ENCODE measurements at regions not wholly inside any gene's neighbourhood (a gene's known extent, or its start where the extent isn't known, plus 50 kb on each side); places are given as distances from the start of the nearest gene placed in this dataset.
"Not testable (repeated sequence)": the region's sequence is repeated elsewhere in the genome, so short reads cannot be mapped to it uniquely, and the experiment has no call there.

GRCh38 chr3:86887876-86888275 lies 103.1 kb downstream of the VGLL3 start:
- no peak for DNase-seq (ENCODE audit: low read depth)

GRCh38 chr3:86880066-86880465 lies 110.9 kb downstream of the VGLL3 start:
- no peak for DNase-seq (ENCODE audit: low read depth)

DNA sequence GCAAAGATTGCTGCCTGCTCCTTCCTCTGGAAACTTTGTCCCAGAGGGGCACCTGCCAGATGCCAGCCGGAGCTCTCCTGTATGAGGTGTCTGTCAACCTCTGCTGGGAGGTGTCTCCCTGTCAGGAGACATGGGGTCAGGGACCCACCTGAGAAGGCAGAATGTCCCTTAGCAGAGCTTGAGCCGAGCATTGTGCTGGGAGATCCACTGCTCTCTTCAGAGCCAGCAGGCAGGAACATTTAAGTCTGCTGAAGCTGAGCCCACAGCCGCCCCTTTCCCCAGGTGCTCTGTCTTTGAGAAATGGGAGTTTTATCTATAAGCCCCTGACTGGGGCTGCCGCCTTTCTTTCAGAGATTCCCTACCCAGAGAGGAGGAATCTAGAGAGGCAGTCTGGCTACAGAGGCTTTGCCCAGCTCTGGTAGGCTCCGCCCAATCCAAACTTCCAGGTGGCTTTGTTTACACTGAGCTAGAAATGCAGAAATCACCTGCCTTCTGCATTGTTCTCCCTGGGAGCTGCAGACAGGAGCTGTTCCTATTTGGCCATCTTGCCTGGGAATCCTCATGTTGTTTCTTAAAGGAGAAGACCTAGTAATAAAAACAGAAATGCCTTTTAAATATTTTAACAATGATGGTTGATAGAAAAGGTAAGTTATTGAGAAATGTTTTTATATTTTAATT lies 114.3 kb downstream of the VGLL3 start:
- not testable (repeated sequence) for DNase-seq (ENCODE audit: low read depth)

GRCh38 chr3:86874790-86875189 lies 116.2 kb downstream of the VGLL3 start:
- DNase-seq (ENCODE audit: low read depth) = not testable (repeated sequence)

GRCh38 chr3:86869566-86869965 lies 121.4 kb downstream of the VGLL3 start:
- peak; percentile 31 for DNase-seq (ENCODE audit: low read depth)

- DNase-seq (ENCODE audit: low read depth) = peak; percentile 47
These were observed 123.0 kb downstream of the VGLL3 start for GRCh38 chr3:86867982-86868381.

GRCh38 chr3:86865506-86865905 lies 125.4 kb downstream of the VGLL3 start:
- no peak for DNase-seq (ENCODE audit: low read depth)

GRCh38 chr3:86856711-86857110 lies 134.2 kb downstream of the VGLL3 start:
- DNase-seq (ENCODE audit: low read depth) = no peak

- no peak for DNase-seq (ENCODE audit: low read depth)
These were observed 141.0 kb downstream of the VGLL3 start for GRCh38 chr3:86849991-86850390.

DNA sequence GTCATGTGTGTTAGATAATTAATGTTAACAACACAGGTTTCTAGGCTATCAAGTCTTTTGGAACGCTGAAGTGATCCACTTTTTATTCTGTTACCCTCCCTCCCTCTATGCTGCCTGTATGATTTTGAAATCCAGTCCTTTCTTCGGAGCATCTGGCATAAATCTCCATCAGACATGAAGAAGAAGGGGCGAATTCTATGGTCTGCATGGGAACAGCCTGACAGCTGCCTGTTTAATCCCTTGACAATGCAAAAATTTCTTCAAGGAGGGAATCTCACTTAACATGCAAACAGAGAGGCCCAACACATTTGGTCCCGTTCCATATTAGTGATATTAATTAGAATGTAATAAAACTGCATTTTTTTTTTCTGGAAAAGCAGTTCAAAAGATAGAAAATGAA lies 145.2 kb downstream of the VGLL3 start:
- DNase-seq (ENCODE audit: low read depth) = no peak

- no peak for DNase-seq (ENCODE audit: low read depth)
These were observed 152.0 kb downstream of the VGLL3 start for GRCh38 chr3:86838927-86839326.

- DNase-seq (ENCODE audit: low read depth) = no peak
These were observed 153.1 kb downstream of the VGLL3 start for GRCh38 chr3:86837871-86838270.

DNA sequence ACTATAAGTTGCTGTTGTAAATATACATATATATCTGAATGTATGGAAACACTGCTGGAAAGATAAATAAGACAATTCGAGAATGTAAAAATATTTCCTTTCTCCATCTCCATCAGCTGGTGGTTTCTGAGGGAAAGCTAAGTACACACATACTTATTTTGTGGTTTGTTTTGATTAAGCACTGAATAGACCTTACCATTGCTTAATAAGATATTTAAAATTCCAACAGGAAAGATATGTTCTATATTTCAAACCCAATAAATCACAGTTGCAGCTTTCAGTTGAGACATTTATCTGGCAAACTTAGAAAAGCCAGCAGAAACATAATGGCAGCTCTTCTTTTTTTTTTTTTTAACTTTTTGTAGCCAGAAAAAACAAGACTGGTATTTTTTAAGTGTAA lies 160.4 kb downstream of the VGLL3 start:
- no peak for DNase-seq (ENCODE audit: low read depth)

DNA sequence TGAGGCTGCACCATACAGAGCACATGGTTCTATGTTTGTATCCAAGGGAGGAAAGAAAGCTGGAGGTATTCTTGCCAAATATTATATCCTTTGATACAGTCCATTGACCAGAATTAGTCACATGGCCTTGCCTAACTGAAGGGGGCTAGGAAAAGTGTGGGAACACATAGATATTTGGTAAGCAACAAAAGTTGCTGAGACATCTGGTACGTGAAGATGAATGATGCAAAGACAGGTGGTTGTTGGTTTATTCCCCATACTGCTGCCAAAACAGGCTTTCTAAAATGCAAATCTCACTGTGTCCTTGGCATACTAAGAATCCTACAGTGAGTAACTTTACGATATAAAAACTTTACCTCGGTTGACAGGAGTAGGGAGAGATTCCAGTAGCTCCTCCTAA lies 162.2 kb downstream of the VGLL3 start:
- DNase-seq (ENCODE audit: low read depth) = no peak

DNA sequence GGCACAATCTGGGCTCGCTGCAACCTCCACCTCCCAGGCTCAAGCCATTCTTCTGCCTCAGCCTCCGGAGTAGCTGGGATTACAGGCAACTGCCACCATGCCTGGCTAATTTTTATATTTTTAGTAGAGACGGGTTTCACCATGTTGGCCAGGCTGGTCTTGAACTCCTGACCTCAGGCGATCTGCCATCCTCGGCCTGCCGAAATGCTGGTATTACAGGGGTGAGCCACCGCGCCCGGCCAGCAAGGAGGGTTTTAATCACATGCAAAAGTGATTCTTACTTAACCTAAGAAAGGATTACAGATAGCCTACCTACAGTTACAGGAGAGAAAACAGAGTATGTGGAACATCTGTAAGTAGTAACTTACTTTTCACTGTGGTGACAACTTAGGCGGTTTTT lies 163.4 kb downstream of the VGLL3 start:
- DNase-seq (ENCODE audit: low read depth) = not testable (repeated sequence)

GRCh38 chr3:86826292-86826691 lies 164.7 kb downstream of the VGLL3 start:
- no peak for DNase-seq (ENCODE audit: low read depth)

DNA sequence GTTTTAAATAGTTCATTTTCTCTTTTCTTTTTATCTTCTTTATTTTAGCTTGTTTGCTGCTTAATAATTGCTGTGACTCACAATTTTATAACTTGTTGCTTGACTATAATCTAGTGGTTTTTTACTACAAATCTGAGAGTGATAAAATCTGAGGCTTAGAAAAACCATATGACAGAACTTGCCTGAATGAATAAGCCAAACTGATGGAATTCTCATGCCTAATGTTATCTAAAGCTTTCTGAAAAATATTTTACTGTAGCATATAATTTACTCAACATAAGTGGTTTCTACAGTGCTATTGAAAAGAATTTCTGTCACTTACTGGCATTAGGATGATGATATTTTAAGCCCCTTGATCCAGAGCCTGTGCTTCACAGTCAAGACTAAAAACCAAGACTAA lies 175.1 kb downstream of the VGLL3 start:
- DNase-seq (ENCODE audit: low read depth) = no peak

DNA sequence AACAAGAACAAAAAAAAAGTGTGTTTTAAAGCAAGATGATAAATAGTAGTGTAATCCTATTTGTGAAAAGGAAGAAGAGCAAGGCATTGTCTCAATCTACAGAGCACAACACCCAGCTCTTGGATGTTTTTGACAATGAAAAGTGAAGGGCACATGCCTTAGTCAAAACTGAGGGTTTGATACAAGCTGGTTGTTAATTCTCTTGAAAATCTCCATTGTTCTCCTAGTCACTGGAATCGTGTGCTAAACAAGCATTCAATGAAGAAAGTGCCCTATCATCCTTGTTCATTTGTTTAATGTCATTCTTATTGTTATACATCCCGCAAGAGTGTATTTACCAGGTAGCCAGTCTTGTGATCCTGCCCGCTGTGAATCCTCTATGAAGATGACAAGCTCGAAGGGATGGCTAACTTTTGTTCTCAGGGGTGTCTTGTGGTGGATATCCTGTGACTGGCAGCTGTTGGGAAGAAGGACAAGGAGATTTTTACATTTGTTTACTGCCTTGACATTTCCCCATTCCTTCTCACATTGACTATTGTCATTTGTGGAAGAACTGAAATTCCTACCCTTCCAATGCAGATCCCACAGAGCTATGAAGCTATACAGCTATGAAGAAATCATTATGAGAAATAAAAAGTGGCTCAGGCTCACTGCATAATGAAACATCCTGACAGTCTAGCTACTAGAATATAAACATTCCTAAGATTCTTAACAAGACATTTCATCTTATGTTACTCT lies 175.9 kb downstream of the VGLL3 start:
- DNase-seq (ENCODE audit: low read depth) = no peak

DNA sequence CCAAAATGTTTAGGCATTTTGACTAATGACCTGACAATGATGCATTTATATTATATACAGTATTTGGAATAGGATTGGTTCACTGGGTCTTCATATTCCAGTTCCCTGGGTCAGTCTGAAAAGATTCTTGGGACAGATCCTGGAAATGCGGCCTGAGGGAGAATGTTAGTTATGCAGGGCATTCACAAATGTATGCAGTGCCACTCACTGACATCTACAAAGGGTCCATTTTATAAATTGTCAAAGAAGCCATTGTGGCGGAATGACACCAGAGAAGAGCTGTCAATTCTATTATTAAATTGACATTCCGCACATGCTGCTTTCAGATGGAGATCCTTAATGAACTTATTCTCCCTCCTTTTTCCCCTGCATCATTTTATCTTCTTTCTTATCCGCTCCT lies 176.6 kb downstream of the VGLL3 start:
- DNase-seq (ENCODE audit: low read depth) = no peak

DNA sequence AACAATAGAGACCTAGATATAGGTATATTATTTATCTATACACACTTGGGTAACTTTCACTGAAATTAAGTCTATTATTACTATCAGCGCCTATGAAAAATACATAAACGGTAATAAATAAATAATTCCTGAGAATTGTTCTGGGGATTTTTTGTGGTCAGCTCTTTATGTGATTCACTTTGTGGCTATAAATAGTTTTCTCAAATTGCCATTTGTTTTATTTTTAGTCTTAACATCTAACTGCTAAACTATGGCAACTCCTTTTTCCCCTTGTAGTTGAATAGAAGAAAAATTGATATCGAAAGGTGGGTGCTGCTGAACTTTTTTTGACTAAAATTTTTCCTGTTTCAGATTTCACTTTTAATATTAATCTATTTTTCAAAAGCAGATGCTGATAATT lies 189.0 kb downstream of the VGLL3 start:
- no peak for DNase-seq (ENCODE audit: low read depth)

DNA sequence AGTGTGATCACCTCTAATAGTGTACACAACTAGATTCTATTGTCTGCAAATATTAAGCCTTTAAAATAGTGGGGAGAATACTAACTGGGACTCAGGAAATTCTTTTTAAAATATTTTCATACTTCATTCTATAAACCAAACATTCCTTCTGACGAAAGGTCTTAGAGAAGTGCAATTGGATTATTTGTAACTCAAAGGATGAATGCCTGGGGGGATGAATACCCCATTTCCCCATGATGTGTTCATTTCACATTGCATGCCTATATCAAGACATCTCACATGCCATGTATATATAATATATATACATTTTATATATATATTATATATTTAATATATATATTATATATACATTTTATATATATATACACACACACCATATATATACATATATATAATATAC lies 189.9 kb downstream of the VGLL3 start:
- DNase-seq (ENCODE audit: low read depth) = no peak

DNA sequence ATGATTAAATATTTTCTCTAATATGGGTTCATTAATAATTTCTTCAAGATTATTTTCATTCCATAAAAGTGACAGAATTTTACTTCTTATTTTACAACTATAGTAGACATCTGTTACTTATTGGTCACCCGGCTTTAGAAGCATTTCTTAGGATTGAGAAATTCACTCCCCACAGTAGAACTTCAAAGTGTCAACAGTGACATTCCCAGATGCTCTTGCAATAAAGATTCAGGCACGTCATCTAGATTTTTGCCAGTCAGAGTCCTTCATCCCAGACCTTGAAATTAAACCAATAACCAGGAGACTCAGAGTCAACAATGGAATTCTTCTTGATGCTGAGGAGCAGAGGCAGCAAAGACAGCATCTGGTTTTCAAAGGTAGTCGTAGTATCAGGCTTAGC lies 190.8 kb downstream of the VGLL3 start:
- DNase-seq (ENCODE audit: low read depth) = no peak

DNA sequence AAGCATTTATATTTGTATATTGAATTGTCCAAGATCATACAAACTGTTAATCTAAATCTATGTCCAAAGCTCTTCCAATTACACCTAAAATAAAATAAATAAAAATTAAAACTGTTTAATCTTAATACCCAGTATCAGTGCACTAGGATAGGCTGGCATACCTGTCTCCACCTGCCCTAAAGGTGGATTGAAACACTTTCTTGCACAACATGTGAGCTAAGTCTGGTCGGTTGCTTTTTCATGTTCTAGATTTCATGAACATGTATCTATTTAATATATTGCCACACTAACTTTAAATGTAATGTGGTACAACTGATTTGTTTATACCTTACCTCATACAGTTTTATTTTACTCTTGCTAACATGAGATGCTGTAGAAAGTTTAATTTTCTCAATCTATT lies 193.0 kb downstream of the VGLL3 start:
- DNase-seq (ENCODE audit: low read depth) = no peak

Measured in forelimb muscle (tissue), 1 donor.